ENCODE measurements at regions not wholly inside any gene's neighbourhood (a gene's known extent, or its start where the extent isn't known, plus 50 kb on each side); places are given as distances from the start of the nearest gene placed in this dataset.
A peak's percentile ranks its signal among the peaks of the same experiment; 100 is the strongest.

DNA sequence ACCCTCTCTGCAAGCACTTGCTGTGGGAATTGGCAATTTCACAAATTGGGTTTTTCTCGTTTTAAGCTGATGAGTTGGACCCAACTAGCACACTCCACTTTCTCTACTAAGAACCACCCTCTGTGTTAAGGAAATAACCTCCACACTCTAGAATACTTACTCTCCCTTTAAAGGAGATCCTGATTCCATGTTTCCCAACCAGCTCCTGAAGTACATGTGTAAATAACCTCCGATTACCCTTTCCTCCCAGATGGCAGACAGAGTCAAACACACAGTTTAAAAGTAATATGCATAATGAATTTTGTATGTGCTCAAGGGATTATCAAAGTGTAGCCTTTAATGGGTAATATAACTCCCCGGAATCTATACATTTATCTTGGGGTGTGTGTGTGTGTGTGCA is 171.3 kb upstream of the OSR1 start:
- H3K36me3 ChIP-seq (ENCODE audit: control insufficient read depth, insufficient read depth, low read length): no peaks in the 10 kb centered on the region
- H3K9ac ChIP-seq (ENCODE audit: low read depth, low read length): no peak overlapping the region

DNA sequence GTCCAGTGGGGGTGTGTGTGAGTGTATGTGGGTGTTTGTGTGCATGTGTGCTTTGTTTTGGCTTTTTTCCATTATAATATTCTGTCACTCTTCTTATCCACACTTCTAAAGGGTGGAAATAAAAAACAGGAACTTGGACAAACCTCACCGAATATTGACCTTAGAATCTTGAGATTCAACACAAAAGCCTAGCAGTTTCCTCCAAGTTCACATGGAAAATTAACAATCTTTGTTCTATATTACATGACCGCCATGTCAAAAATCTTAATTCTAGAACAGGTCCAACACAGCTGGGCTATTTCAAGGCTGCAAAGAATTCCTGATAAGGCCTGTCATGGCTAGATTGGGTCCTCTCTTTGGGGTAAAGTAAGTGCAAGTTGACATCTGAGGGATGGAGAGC is 169.3 kb upstream of the OSR1 start:
- H3K27ac ChIP-seq (ENCODE audit: low read depth, low read length): no peak overlapping the region
- no peak overlapping the region for H3K9ac ChIP-seq (ENCODE audit: low read depth, low read length)
- H3K4me3 ChIP-seq (ENCODE audit: low read depth, low read length): no peak overlapping the region
- H3K36me3 ChIP-seq (ENCODE audit: control insufficient read depth, insufficient read depth, low read length): no peaks in the 10 kb centered on the region
- no peaks in the 10 kb centered on the region for H3K4me1 ChIP-seq (ENCODE audit: control insufficient read depth, insufficient read depth, low read length)
- no peaks in the 10 kb centered on the region for H3K9me3 ChIP-seq (ENCODE audit: control insufficient read depth, insufficient read depth, low read length)
- no peaks in the 10 kb centered on the region for H3K27me3 ChIP-seq (ENCODE audit: control insufficient read depth, insufficient read depth, low read length)

More for the DNA sequence above, 171.3 kb upstream of the OSR1 start:
- Histone ChIP-seq H3K9me3 (ENCODE audit: control insufficient read depth, insufficient read depth, low read length) (no peaks in the 10 kb centered on the region), H3K4me3 (ENCODE audit: low read depth, low read length) (no peak overlapping the region), H3K27ac (ENCODE audit: low read depth, low read length) (no peak overlapping the region), H3K4me1 (ENCODE audit: control insufficient read depth, insufficient read depth, low read length) (no peaks in the 10 kb centered on the region), H3K27me3 (ENCODE audit: control insufficient read depth, insufficient read depth, low read length) (no peaks in the 10 kb centered on the region)

DNA sequence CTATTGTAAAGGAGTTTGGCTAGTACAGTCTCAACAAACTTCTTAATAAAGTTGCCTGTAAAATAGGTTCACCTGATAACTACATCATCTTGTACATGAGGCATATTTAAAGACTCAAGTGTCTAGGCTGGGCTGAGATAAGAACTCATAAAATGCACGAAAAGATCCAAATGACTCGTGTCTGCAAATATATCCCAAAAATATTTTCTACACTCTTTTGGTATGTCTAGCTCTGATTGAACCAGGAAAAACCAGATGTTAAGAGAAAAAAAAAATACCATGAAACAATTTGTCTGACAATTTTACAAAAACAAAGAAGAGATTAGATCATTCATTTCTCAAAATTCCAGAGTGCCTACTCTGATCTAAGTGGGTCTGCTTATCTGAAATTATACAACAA is 166.9 kb upstream of the OSR1 start:
- H3K9me3 ChIP-seq (ENCODE audit: control insufficient read depth, insufficient read depth, low read length): no peaks in the 10 kb centered on the region
- no peak overlapping the region for H3K27ac ChIP-seq (ENCODE audit: low read depth, low read length)
- no peaks in the 10 kb centered on the region for H3K27me3 ChIP-seq (ENCODE audit: control insufficient read depth, insufficient read depth, low read length)
- H3K36me3 ChIP-seq (ENCODE audit: control insufficient read depth, insufficient read depth, low read length): no peaks in the 10 kb centered on the region
- no peak overlapping the region for H3K4me3 ChIP-seq (ENCODE audit: low read depth, low read length)
- H3K4me1 ChIP-seq (ENCODE audit: control insufficient read depth, insufficient read depth, low read length): no peaks in the 10 kb centered on the region
- H3K9ac ChIP-seq (ENCODE audit: low read depth, low read length): no peak overlapping the region

DNA sequence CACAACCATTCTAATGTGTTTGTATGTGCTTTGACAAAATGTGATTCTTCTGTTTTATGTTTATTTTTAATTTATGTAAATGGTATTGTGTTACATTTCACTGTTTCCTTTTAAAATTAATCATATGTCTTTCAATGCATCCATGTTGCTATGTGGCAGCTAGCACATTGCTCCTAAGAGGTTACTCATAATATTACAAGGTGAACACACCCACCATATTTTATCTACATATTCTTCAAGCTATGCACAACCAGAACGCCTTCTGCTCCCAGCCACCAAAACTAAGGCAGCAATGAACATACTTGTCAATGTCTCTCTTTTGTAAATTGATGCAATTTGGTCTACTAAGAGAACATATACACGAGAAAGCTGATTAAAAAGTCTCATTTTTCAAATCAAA is 160.6 kb upstream of the OSR1 start:
- no peak overlapping the region for H3K4me3 ChIP-seq (ENCODE audit: low read depth, low read length)
- H3K9ac ChIP-seq (ENCODE audit: low read depth, low read length): no peak overlapping the region
- H3K27ac ChIP-seq (ENCODE audit: low read depth, low read length): no peak overlapping the region
- no peaks in the 10 kb centered on the region for H3K9me3 ChIP-seq (ENCODE audit: control insufficient read depth, insufficient read depth, low read length)
- H3K27me3 ChIP-seq (ENCODE audit: control insufficient read depth, insufficient read depth, low read length): no peaks in the 10 kb centered on the region
- no peaks in the 10 kb centered on the region for H3K36me3 ChIP-seq (ENCODE audit: control insufficient read depth, insufficient read depth, low read length)
- H3K4me1 ChIP-seq (ENCODE audit: control insufficient read depth, insufficient read depth, low read length): no peaks in the 10 kb centered on the region

DNA sequence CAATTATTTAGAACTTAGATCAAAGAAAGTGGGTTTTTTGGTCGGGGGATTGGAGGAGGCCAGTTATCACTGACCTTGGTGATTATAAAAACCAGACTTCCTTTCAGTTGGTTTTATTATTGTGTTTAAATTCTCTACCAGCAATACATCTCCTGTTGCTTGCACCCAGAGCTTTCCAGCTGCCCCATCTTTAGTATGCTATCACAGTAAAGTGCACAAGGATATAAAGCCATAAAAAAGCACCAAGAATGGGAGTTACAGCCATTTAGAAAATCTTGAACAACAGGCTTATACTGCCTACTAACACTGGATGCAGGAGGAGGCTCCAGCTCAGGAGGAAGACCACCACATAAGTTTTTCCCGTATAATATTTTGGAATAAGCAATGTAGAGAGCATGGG is 148.7 kb upstream of the OSR1 start:
- Histone ChIP-seq H3K27ac (ENCODE audit: low read depth, low read length) (no peak overlapping the region), H3K36me3 (ENCODE audit: control insufficient read depth, insufficient read depth, low read length) (no peaks in the 10 kb centered on the region), H3K9me3 (ENCODE audit: control insufficient read depth, insufficient read depth, low read length) (no peaks in the 10 kb centered on the region)

DNA sequence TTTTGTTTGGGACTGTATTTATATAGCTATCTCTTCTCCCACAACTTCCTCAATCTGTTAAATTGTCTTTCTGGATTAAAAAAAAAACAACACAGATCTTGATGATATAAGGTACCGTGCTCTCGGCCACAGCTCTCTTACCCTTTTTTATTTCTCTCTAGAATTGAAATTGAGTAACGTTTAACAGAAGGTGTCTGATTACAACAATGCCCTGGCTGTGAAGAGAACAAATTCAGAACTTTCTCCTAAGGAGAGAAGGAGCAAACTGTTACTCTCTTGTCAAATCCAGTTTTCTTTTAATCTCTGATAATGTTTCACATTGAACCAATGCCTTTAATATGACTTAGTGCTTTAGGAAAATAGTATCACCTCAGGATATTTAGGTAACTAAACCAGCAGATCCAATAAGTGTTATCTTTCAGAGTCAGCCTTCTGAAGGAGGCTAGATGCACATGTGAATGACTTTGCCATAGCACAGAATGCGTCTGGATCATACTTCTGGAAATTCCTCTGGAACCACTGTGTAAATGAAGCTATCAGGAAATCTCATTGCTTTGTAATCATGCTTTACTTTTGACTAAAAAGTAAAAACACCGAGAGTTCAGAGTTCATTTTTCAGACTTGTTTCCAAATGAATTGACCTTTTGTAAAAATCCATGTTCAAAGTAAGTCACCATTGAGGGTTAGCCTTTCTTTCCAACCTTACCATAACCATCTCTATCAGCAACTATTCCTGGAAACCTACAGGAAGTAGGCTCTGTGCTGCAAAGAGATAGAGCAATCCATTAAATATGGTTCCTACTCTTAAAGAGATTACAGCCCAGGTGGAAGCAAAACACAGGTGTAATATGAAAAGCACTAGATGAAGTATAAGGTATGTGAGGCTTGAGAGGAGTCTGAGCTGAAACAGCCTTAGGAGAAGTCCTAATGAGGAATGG is 147.0 kb upstream of the OSR1 start:
- Histone ChIP-seq H3K27ac (ENCODE audit: low read depth, low read length) (no peak overlapping the region), H3K9me3 (ENCODE audit: control insufficient read depth, insufficient read depth, low read length) (no peaks in the 10 kb centered on the region), H3K36me3 (ENCODE audit: control insufficient read depth, insufficient read depth, low read length) (no peaks in the 10 kb centered on the region), H3K4me1 (ENCODE audit: control insufficient read depth, insufficient read depth, low read length) (no peaks in the 10 kb centered on the region), H3K27me3 (ENCODE audit: control insufficient read depth, insufficient read depth, low read length) (no peaks in the 10 kb centered on the region), H3K9ac (ENCODE audit: low read depth, low read length) (no peak overlapping the region), H3K4me3 (ENCODE audit: low read depth, low read length) (no peak overlapping the region)

More for the DNA sequence above, 148.7 kb upstream of the OSR1 start:
- no peaks in the 10 kb centered on the region for H3K27me3 ChIP-seq (ENCODE audit: control insufficient read depth, insufficient read depth, low read length)
- no peak overlapping the region for H3K4me3 ChIP-seq (ENCODE audit: low read depth, low read length)
- no peaks in the 10 kb centered on the region for H3K4me1 ChIP-seq (ENCODE audit: control insufficient read depth, insufficient read depth, low read length)
- no peak overlapping the region for H3K9ac ChIP-seq (ENCODE audit: low read depth, low read length)

DNA sequence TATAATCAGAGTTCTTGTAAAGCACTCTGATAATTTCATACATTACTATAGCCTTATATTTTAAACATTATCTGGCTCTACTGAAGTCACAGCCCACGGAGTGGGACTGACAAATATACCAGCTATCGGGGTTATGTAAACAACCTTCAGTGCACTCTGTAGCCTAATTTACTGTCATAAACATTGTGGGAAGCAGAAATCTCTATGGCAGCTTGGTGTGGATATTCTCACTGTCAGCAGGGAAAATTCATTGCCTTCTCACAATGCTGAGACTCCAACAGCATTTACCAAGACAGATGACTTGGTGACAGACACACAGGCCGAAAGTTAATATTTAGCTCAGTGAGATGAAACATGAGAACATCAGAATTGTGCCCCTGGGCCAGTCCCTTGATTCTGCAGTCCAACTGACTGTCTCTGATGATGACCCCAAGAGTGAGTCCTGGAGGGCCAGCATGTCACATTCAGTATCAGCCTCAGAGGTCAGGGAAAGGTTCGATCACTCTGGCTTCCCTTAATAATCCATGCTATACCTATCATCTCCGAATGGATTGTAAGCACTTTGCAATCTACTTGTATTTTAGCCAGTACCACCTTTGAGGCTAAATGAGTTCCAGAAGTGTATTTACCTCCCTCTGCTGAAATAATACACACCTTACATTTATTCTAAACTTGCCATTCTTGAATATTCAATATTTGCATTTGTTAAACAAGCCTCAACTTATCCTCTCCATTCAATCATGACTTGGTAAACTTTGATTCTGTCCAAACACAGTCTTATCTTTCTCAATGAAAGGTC is 146.2 kb upstream of the OSR1 start:
- no peaks in the 10 kb centered on the region for H3K36me3 ChIP-seq (ENCODE audit: control insufficient read depth, insufficient read depth, low read length)
- peak overlapping the region; percentile 36 for H3K27ac ChIP-seq (ENCODE audit: low read depth, low read length)
- H3K9ac ChIP-seq (ENCODE audit: low read depth, low read length): no peak overlapping the region
- no peaks in the 10 kb centered on the region for H3K9me3 ChIP-seq (ENCODE audit: control insufficient read depth, insufficient read depth, low read length)
- no peak overlapping the region for H3K4me3 ChIP-seq (ENCODE audit: low read depth, low read length)
- no peaks in the 10 kb centered on the region for H3K27me3 ChIP-seq (ENCODE audit: control insufficient read depth, insufficient read depth, low read length)
- no peaks in the 10 kb centered on the region for H3K4me1 ChIP-seq (ENCODE audit: control insufficient read depth, insufficient read depth, low read length)

DNA sequence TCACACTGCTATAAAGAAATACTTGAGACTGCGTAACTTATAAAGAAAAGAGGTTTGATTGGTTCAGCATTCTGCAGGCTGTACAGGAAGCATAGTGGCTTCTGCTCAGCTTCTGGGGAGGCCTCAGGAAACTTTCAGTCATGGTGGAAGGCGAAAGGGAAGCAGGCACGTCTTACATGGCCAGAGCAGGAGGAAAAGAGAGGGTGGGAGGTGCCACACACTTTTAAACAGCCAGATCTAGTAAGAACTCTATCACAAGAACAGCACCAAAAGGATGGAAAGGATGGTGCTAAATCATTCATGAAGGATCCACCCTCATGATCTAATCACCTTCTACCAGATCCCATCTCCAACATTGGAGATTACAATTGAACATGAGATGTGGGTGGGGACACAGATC is 145.5 kb upstream of the OSR1 start:
- Histone ChIP-seq H3K36me3 (ENCODE audit: control insufficient read depth, insufficient read depth, low read length) (no peaks in the 10 kb centered on the region), H3K27ac (ENCODE audit: low read depth, low read length) (no peak overlapping the region), H3K4me1 (ENCODE audit: control insufficient read depth, insufficient read depth, low read length) (no peaks in the 10 kb centered on the region), H3K9ac (ENCODE audit: low read depth, low read length) (no peak overlapping the region), H3K9me3 (ENCODE audit: control insufficient read depth, insufficient read depth, low read length) (no peaks in the 10 kb centered on the region), H3K4me3 (ENCODE audit: low read depth, low read length) (no peak overlapping the region), H3K27me3 (ENCODE audit: control insufficient read depth, insufficient read depth, low read length) (no peaks in the 10 kb centered on the region)

DNA sequence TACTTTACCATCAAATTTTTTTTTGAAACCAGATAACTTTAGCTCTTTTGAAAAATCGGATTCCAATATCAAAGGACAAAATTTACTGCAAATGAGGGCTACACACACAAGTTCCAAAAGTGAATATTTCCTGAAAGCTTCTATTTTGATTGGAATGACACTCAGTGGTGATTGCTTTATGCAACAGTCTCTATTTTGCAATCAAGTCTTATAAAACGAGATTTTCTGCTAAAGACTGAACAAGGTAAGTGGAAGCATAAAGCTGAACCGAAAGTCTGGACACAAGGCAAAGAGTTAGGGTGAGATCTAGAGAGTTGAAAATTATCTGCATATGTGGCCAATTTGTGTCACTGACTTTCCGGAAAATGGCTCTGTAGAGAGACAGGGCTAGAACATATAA is 145.0 kb upstream of the OSR1 start:
- Histone ChIP-seq H3K9ac (ENCODE audit: low read depth, low read length) (no peak overlapping the region), H3K27me3 (ENCODE audit: control insufficient read depth, insufficient read depth, low read length) (no peaks in the 10 kb centered on the region), H3K4me3 (ENCODE audit: low read depth, low read length) (no peak overlapping the region), H3K9me3 (ENCODE audit: control insufficient read depth, insufficient read depth, low read length) (no peaks in the 10 kb centered on the region), H3K4me1 (ENCODE audit: control insufficient read depth, insufficient read depth, low read length) (no peaks in the 10 kb centered on the region), H3K36me3 (ENCODE audit: control insufficient read depth, insufficient read depth, low read length) (no peaks in the 10 kb centered on the region), H3K27ac (ENCODE audit: low read depth, low read length) (no peak overlapping the region)

DNA sequence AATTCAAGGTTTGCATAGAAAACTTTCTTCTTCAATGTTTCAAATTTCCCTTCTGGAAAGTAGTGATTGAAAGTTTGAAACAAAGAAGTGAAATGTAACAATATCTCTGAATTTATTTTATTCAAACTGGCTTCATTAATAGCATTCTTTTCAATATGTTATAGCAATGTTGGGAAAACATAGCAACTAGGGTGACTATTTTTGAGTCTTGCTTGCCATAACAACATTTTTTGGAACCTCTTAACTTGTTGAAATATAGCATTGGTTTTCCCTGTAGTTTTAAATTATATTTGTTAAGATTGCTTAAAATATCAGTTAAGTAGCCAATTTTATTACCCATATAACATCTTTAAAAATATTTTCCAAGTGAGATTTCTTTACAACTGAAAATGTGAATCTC is 141.7 kb upstream of the OSR1 start:
- Histone ChIP-seq H3K4me3 (ENCODE audit: low read depth, low read length) (no peak overlapping the region), H3K27ac (ENCODE audit: low read depth, low read length) (no peak overlapping the region), H3K9me3 (ENCODE audit: control insufficient read depth, insufficient read depth, low read length) (no peaks in the 10 kb centered on the region), H3K9ac (ENCODE audit: low read depth, low read length) (no peak overlapping the region), H3K36me3 (ENCODE audit: control insufficient read depth, insufficient read depth, low read length) (no peaks in the 10 kb centered on the region), H3K4me1 (ENCODE audit: control insufficient read depth, insufficient read depth, low read length) (no peaks in the 10 kb centered on the region), H3K27me3 (ENCODE audit: control insufficient read depth, insufficient read depth, low read length) (no peaks in the 10 kb centered on the region)

DNA sequence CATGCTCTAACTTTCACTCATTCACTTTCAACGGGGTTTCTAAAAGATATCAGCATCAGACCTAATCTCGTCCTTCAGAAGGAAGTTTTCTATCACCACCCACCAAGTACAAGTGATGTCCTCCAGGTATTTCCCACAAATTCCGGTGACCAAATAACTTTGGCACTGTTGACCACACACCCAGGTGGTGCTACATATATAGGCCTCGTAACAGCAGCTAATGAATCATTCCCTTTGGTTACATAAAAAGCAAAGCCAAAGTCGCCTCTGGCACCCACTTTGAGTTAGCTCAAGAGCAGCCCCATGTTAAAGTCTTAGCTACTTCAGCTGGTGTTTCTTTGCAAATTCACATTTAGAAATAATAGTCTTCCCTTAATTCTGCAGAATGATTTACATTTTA is 138.2 kb upstream of the OSR1 start:
- Histone ChIP-seq H3K27ac (ENCODE audit: low read depth, low read length) (no peak overlapping the region), H3K4me1 (ENCODE audit: control insufficient read depth, insufficient read depth, low read length) (no peaks in the 10 kb centered on the region), H3K4me3 (ENCODE audit: low read depth, low read length) (no peak overlapping the region), H3K9me3 (ENCODE audit: control insufficient read depth, insufficient read depth, low read length) (no peaks in the 10 kb centered on the region), H3K27me3 (ENCODE audit: control insufficient read depth, insufficient read depth, low read length) (no peaks in the 10 kb centered on the region), H3K9ac (ENCODE audit: low read depth, low read length) (no peak overlapping the region), H3K36me3 (ENCODE audit: control insufficient read depth, insufficient read depth, low read length) (no peaks in the 10 kb centered on the region)

Measured in HUES48 (cell line).